BLaER1 (cell line): ENCODE measurements at regions not wholly inside any gene's neighbourhood (a gene's known extent, or its start where the extent isn't known, plus 50 kb on each side); places are given as distances from the start of the nearest gene placed in this dataset.

Source experiments
- H3K27ac ChIP-seq: shearing (Covaris generic); formaldehyde crosslinking; 2 replicates; pipeline ENCODE4 v1.8.1; 2022
- H3K27me3 ChIP-seq: shearing (Covaris generic); formaldehyde crosslinking; 2 replicates; pipeline ENCODE4 v1.8.1; 2022
- H3K36me3 ChIP-seq: shearing (Covaris generic); formaldehyde crosslinking; 2 replicates; pipeline ENCODE4 v1.8.1; 2022
- H3K4me1 ChIP-seq: shearing (Covaris generic); formaldehyde crosslinking; 2 replicates; pipeline ENCODE4 v1.8.1; 2022
- H3K4me2 ChIP-seq: shearing (Covaris generic); formaldehyde crosslinking; 2 replicates; pipeline ENCODE4 v1.8.1; 2022
- H3K4me3 ChIP-seq: shearing (Covaris generic); formaldehyde crosslinking; 2 replicates; pipeline ENCODE4 v1.8.1; 2022
- H3K9ac ChIP-seq: shearing (Covaris generic); formaldehyde crosslinking; 2 replicates; pipeline ENCODE4 v1.8.1; 2022
- H3K9me3 ChIP-seq: shearing (Covaris generic); formaldehyde crosslinking; 2 replicates; pipeline ENCODE4 v1.8.1; 2022
- H4K20me1 ChIP-seq: shearing (Covaris generic); formaldehyde crosslinking; 2 replicates; pipeline ENCODE4 v1.8.1; 2022
- Cebpa-rat ChIP-seq: shearing (Covaris generic); IDR thresholded peaks from 2 replicates; pipeline ENCODE4 v1.8.1; 2022

GRCh38 chr15:26442680-26443079 lies 330.2 kb downstream of the GABRB3 start:
- Histone ChIP-seq H3K27me3 (no peaks in the 10 kb centered on the region), H3K9me3 (no peaks in the 10 kb centered on the region), H3K9ac (no peak overlapping the region), H3K4me2 (no peak overlapping the region), H3K27ac (no peak overlapping the region), H4K20me1 (no peaks in the 10 kb centered on the region), H3K4me3 (no peak overlapping the region), H3K4me1 (0 out of 2 replicates have a peak, but pooled peaks cover 6% of the 10 kb centered on the region), H3K36me3 (no peaks in the 10 kb centered on the region)
- no peak for TF ChIP-seq Cebpa-rat

GRCh38 chr15:26439681-26440080 lies 333.2 kb downstream of the GABRB3 start:
- Histone ChIP-seq H3K27me3 (no peaks in the 10 kb centered on the region), H3K9ac (no peak overlapping the region), H3K4me2 (no peak overlapping the region), H3K36me3 (no peaks in the 10 kb centered on the region), H3K4me3 (no peak overlapping the region), H3K9me3 (no peaks in the 10 kb centered on the region), H4K20me1 (no peaks in the 10 kb centered on the region), H3K27ac (no peak overlapping the region), H3K4me1 (no peaks in the 10 kb centered on the region)
- TF ChIP-seq Cebpa-rat: no peak

GRCh38 chr15:26438718-26439117 lies 334.1 kb downstream of the GABRB3 start:
- TF ChIP-seq Cebpa-rat: no peak
- H3K9me3 ChIP-seq: no peaks in the 10 kb centered on the region
- no peaks in the 10 kb centered on the region for H3K4me1 ChIP-seq
- H3K9ac ChIP-seq: no peak overlapping the region
- no peak overlapping the region for H3K4me2 ChIP-seq
- no peak overlapping the region for H3K27ac ChIP-seq
- H3K4me3 ChIP-seq: no peak overlapping the region
- no peaks in the 10 kb centered on the region for H4K20me1 ChIP-seq
- no peaks in the 10 kb centered on the region for H3K27me3 ChIP-seq
- no peaks in the 10 kb centered on the region for H3K36me3 ChIP-seq

GRCh38 chr15:26438316-26438715 lies 334.6 kb downstream of the GABRB3 start:
- no peak overlapping the region for H3K4me2 ChIP-seq
- H3K36me3 ChIP-seq: no peaks in the 10 kb centered on the region
- no peaks in the 10 kb centered on the region for H3K9me3 ChIP-seq
- H3K27ac ChIP-seq: no peak overlapping the region
- no peaks in the 10 kb centered on the region for H3K4me1 ChIP-seq
- no peak for TF ChIP-seq Cebpa-rat
- H3K4me3 ChIP-seq: no peak overlapping the region
- no peaks in the 10 kb centered on the region for H4K20me1 ChIP-seq
- H3K9ac ChIP-seq: no peak overlapping the region
- no peaks in the 10 kb centered on the region for H3K27me3 ChIP-seq

- H3K27ac ChIP-seq: no peak overlapping the region
- H3K4me1 ChIP-seq: peaks cover 6% of the 10 kb centered on the region; the same call in 1 of the 2 replicates
- no peak overlapping the region for H3K4me2 ChIP-seq
- no peaks in the 10 kb centered on the region for H3K36me3 ChIP-seq
- H3K9me3 ChIP-seq: no peaks in the 10 kb centered on the region
- H4K20me1 ChIP-seq: no peaks in the 10 kb centered on the region
- H3K9ac ChIP-seq: no peak overlapping the region
- no peak for TF ChIP-seq Cebpa-rat
- H3K4me3 ChIP-seq: no peak overlapping the region
- H3K27me3 ChIP-seq: no peaks in the 10 kb centered on the region
These were observed 339.0 kb downstream of the GABRB3 start for GRCh38 chr15:26433818-26434217.

- no peak overlapping the region for H3K27ac ChIP-seq
- no peaks in the 10 kb centered on the region for H3K36me3 ChIP-seq
- TF ChIP-seq Cebpa-rat: no peak
- no peaks in the 10 kb centered on the region for H3K9me3 ChIP-seq
- no peak overlapping the region for H3K4me2 ChIP-seq
- no peaks in the 10 kb centered on the region for H4K20me1 ChIP-seq
- peaks cover 9% of the 10 kb centered on the region; the same call in 1 of the 2 replicates for H3K4me1 ChIP-seq
- no peaks in the 10 kb centered on the region for H3K27me3 ChIP-seq
- no peak overlapping the region for H3K4me3 ChIP-seq
- H3K9ac ChIP-seq: no peak overlapping the region
These were observed 339.8 kb downstream of the GABRB3 start for GRCh38 chr15:26433060-26433459.

GRCh38 chr15:26421065-26421464 lies 351.8 kb downstream of the GABRB3 start:
- H4K20me1 ChIP-seq: no peaks in the 10 kb centered on the region
- no peak overlapping the region for H3K4me3 ChIP-seq
- H3K9ac ChIP-seq: no peak overlapping the region
- peaks cover 3% of the 10 kb centered on the region; the same call in 1 of the 2 replicates for H3K9me3 ChIP-seq
- no peaks in the 10 kb centered on the region for H3K36me3 ChIP-seq
- peak overlapping the region; percentile 39 for H3K27ac ChIP-seq
- H3K4me1 ChIP-seq: peaks cover 20% of the 10 kb centered on the region
- H3K4me2 ChIP-seq: peak overlapping the region; percentile 58
- no peak for TF ChIP-seq Cebpa-rat
- H3K27me3 ChIP-seq: no peaks in the 10 kb centered on the region

GRCh38 chr15:26395624-26396023 lies 377.2 kb downstream of the GABRB3 start:
- no peak overlapping the region for H3K27ac ChIP-seq
- no peak overlapping the region for H3K9ac ChIP-seq
- H3K4me2 ChIP-seq: peak overlapping the region; percentile 57
- H3K27me3 ChIP-seq: no peaks in the 10 kb centered on the region
- H4K20me1 ChIP-seq: no peaks in the 10 kb centered on the region
- no peaks in the 10 kb centered on the region for H3K9me3 ChIP-seq
- no peak for TF ChIP-seq Cebpa-rat
- H3K36me3 ChIP-seq: no peaks in the 10 kb centered on the region
- H3K4me1 ChIP-seq: peaks cover 43% of the 10 kb centered on the region
- no peak overlapping the region for H3K4me3 ChIP-seq

- Histone ChIP-seq H3K4me3 (no peak overlapping the region), H4K20me1 (no peaks in the 10 kb centered on the region), H3K4me2 (peak overlapping the region; percentile 72), H3K36me3 (no peaks in the 10 kb centered on the region), H3K27ac (no peak overlapping the region), H3K9ac (0 out of 2 replicates have a peak overlapping the region, but pooled peaks have one; percentile 18), H3K9me3 (no peaks in the 10 kb centered on the region), H3K27me3 (no peaks in the 10 kb centered on the region), H3K4me1 (peaks cover 51% of the 10 kb centered on the region)
- TF ChIP-seq Cebpa-rat: no peak
These were observed 378.1 kb downstream of the GABRB3 start for GRCh38 chr15:26394801-26395200.

- H3K9ac ChIP-seq: no peak overlapping the region
- H4K20me1 ChIP-seq: no peaks in the 10 kb centered on the region
- H3K36me3 ChIP-seq: no peaks in the 10 kb centered on the region
- no peak for TF ChIP-seq Cebpa-rat
- H3K9me3 ChIP-seq: no peaks in the 10 kb centered on the region
- H3K4me3 ChIP-seq: no peak overlapping the region
- H3K27me3 ChIP-seq: no peaks in the 10 kb centered on the region
- no peak overlapping the region for H3K27ac ChIP-seq
- H3K4me2 ChIP-seq: no peak overlapping the region
- peaks cover 70% of the 10 kb centered on the region for H3K4me1 ChIP-seq
These were observed 379.9 kb downstream of the GABRB3 start for GRCh38 chr15:26392956-26393355.

- H3K4me2 ChIP-seq: peak overlapping the region; percentile 69
- no peak overlapping the region for H3K27ac ChIP-seq
- peaks cover 76% of the 10 kb centered on the region for H3K4me1 ChIP-seq
- H3K9ac ChIP-seq: no peak overlapping the region
- H4K20me1 ChIP-seq: no peaks in the 10 kb centered on the region
- no peak for TF ChIP-seq Cebpa-rat
- H3K4me3 ChIP-seq: no peak overlapping the region
- H3K27me3 ChIP-seq: no peaks in the 10 kb centered on the region
- H3K36me3 ChIP-seq: no peaks in the 10 kb centered on the region
- no peaks in the 10 kb centered on the region for H3K9me3 ChIP-seq
These were observed 381.2 kb downstream of the GABRB3 start for GRCh38 chr15:26391567-26392194.
